ENCODE measurements at regions not wholly inside any gene's neighbourhood (a gene's known extent, or its start where the extent isn't known, plus 50 kb on each side); places are given as distances from the start of the nearest gene placed in this dataset.
"Not testable (repeated sequence)": the region's sequence is repeated elsewhere in the genome, so short reads cannot be mapped to it uniquely, and the experiment has no call there.

GRCh38 chr4:75345423-75345822, 168.8 kb downstream of the RCHY1 start:
- H3K9me3 ChIP-seq (replicated peaks in 1 of 11), result no peaks in the 10 kb centered on the region
- no peaks in the 10 kb centered on the region for H3K27me3 ChIP-seq
- H3K36me3 ChIP-seq, result no peaks in the 10 kb centered on the region
- no peak overlapping the region for H3K27ac ChIP-seq
- no peak for TF ChIP-seq Cebpa-rat (IDR thresholded peaks at IDR 0.05)
- no peak overlapping the region for H3K4me3 ChIP-seq
- peak overlapping the region in 1 of 11 experiments; percentile 0; a peak in 2 of 22 replicates for H3K4me2 ChIP-seq
- H3K4me1 ChIP-seq, result peaks cover 0 to 9% (median 0%) of the 10 kb centered on the region in 10 experiments; a peak in 4 of 20 replicates
- H3K9ac ChIP-seq, result no peak overlapping the region
- H4K20me1 ChIP-seq, result no peaks in the 10 kb centered on the region

- Histone ChIP-seq H3K4me3 (no peak overlapping the region), H3K27ac (no peak overlapping the region), H3K36me3 (no peaks in the 10 kb centered on the region), H3K4me1 (peaks cover 0 to 9% (median 0%) of the 10 kb centered on the region in 10 experiments; a peak in 4 of 20 replicates), H3K9me3 (replicated peaks in 1 of 11) (no peaks in the 10 kb centered on the region), H3K27me3 (no peaks in the 10 kb centered on the region), H3K9ac (no peak overlapping the region), H4K20me1 (no peaks in the 10 kb centered on the region), H3K4me2 (peak overlapping the region in 1 of 11 experiments; percentile 0; a peak in 2 of 22 replicates)
- TF ChIP-seq Cebpa-rat (IDR thresholded peaks at IDR 0.05), result no peak
Measured at GRCh38 chr4:75344915-75345314, 169.3 kb downstream of the RCHY1 start.

GRCh38 chr4:75343333-75343732, 170.9 kb downstream of the RCHY1 start:
- H3K36me3 ChIP-seq, result no peaks in the 10 kb centered on the region
- no peaks in the 10 kb centered on the region for H3K27me3 ChIP-seq
- no peaks in the 10 kb centered on the region for H3K9me3 ChIP-seq (replicated peaks in 1 of 11)
- TF ChIP-seq Cebpa-rat (IDR thresholded peaks at IDR 0.05), result no peak
- no peak overlapping the region for H3K9ac ChIP-seq
- H3K4me2 ChIP-seq, result no peak overlapping the region
- no peak overlapping the region for H3K4me3 ChIP-seq
- H3K4me1 ChIP-seq, result peaks cover 0 to 9% (median 0%) of the 10 kb centered on the region in 10 experiments; a peak in 4 of 20 replicates
- H4K20me1 ChIP-seq, result no peaks in the 10 kb centered on the region
- H3K27ac ChIP-seq, result no peak overlapping the region

GRCh38 chr4:75340561-75340960, 173.6 kb downstream of the RCHY1 start:
- H3K9me3 ChIP-seq (replicated peaks in 1 of 11), result peaks cover 0 to 6% (median 0%) of the 10 kb centered on the region in 11 experiments; a peak in 1 of 22 replicates
- H4K20me1 ChIP-seq, result no peaks in the 10 kb centered on the region
- TF ChIP-seq Cebpa-rat (IDR thresholded peaks at IDR 0.05), result no peak
- no peak overlapping the region for H3K9ac ChIP-seq
- no peak overlapping the region for H3K4me3 ChIP-seq
- no peak overlapping the region for H3K4me2 ChIP-seq
- H3K27me3 ChIP-seq, result no peaks in the 10 kb centered on the region
- H3K36me3 ChIP-seq, result no peaks in the 10 kb centered on the region
- H3K27ac ChIP-seq, result no peak overlapping the region
- peaks cover 0 to 9% (median 0%) of the 10 kb centered on the region in 10 experiments; a peak in 4 of 20 replicates for H3K4me1 ChIP-seq

GRCh38 chr4:75338352-75338880, 175.8 kb downstream of the RCHY1 start:
- no peaks in the 10 kb centered on the region for H3K27me3 ChIP-seq
- H3K9ac ChIP-seq, result no peak overlapping the region
- H3K4me1 ChIP-seq, result no peaks in the 10 kb centered on the region; a peak in 1 of 20 replicates
- no peak overlapping the region for H3K4me2 ChIP-seq
- no peak overlapping the region for H3K27ac ChIP-seq
- H3K9me3 ChIP-seq (replicated peaks in 1 of 11), result peaks cover 0 to 11% (median 2%) of the 10 kb centered on the region in 11 experiments; a peak in 5 of 22 replicates
- no peaks in the 10 kb centered on the region for H4K20me1 ChIP-seq
- H3K36me3 ChIP-seq, result no peaks in the 10 kb centered on the region
- TF ChIP-seq Cebpa-rat (IDR thresholded peaks at IDR 0.05), result no peak
- no peak overlapping the region for H3K4me3 ChIP-seq

- H3K27ac ChIP-seq, result no peak overlapping the region
- H4K20me1 ChIP-seq, result no peaks in the 10 kb centered on the region
- H3K9me3 ChIP-seq (replicated peaks in 1 of 11), result peaks cover 4 to 20% (median 15%) of the 10 kb centered on the region in 11 experiments; a peak in 19 of 22 replicates
- no peak overlapping the region for H3K4me2 ChIP-seq
- H3K4me1 ChIP-seq, result no peaks in the 10 kb centered on the region
- TF ChIP-seq Cebpa-rat (IDR thresholded peaks at IDR 0.05), result no peak
- no peaks in the 10 kb centered on the region for H3K36me3 ChIP-seq
- H3K4me3 ChIP-seq, result no peak overlapping the region
- H3K9ac ChIP-seq, result no peak overlapping the region
- no peaks in the 10 kb centered on the region for H3K27me3 ChIP-seq
Measured at GRCh38 chr4:75327804-75328512, 186.2 kb downstream of the RCHY1 start.

- Histone ChIP-seq H3K9me3 (replicated peaks in 1 of 11) (no peaks in the 10 kb centered on the region), H3K4me2 (no peak overlapping the region), H3K4me3 (no peak overlapping the region), H3K4me1 (no peaks in the 10 kb centered on the region), H3K27ac (no peak overlapping the region), H3K36me3 (no peaks in the 10 kb centered on the region), H3K27me3 (no peaks in the 10 kb centered on the region), H4K20me1 (no peaks in the 10 kb centered on the region), H3K9ac (no peak overlapping the region)
- TF ChIP-seq Cebpa-rat (IDR thresholded peaks at IDR 0.05), result no peak
Measured at GRCh38 chr4:75325318-75325979, 188.8 kb downstream of the RCHY1 start.

- no peak overlapping the region for H3K4me2 ChIP-seq
- H3K4me3 ChIP-seq, result no peak overlapping the region
- TF ChIP-seq Cebpa-rat (IDR thresholded peaks at IDR 0.05), result no peak
- no peak overlapping the region for H3K27ac ChIP-seq
- H3K36me3 ChIP-seq, result no peaks in the 10 kb centered on the region
- H4K20me1 ChIP-seq, result no peaks in the 10 kb centered on the region
- peaks cover 11 to 26% (median 16%) of the 10 kb centered on the region in 11 experiments; a peak in 21 of 22 replicates for H3K9me3 ChIP-seq (replicated peaks in 1 of 11)
- H3K4me1 ChIP-seq, result no peaks in the 10 kb centered on the region
- no peak overlapping the region for H3K9ac ChIP-seq
- no peaks in the 10 kb centered on the region for H3K27me3 ChIP-seq
Measured at GRCh38 chr4:75321484-75321883, 192.7 kb downstream of the RCHY1 start.

- not testable (repeated sequence) for H3K36me3 ChIP-seq, H3K4me2 ChIP-seq, H3K27me3 ChIP-seq, H3K27ac ChIP-seq, H3K4me3 ChIP-seq, H3K4me1 ChIP-seq, H3K9ac ChIP-seq, H4K20me1 ChIP-seq
- peaks cover 14 to 37% (median 24%) of the 10 kb centered on the region in 11 experiments; a peak in 21 of 22 replicates for H3K9me3 ChIP-seq (replicated peaks in 1 of 11)
Measured at GRCh38 chr4:75317641-75318040, 196.6 kb downstream of the RCHY1 start.

All from BLaER1 treated with 17β-estradiol and CSF1 and Interleukin-3, amounts not matched to agents 10 nM and 100 nM (cell line).